ENCODE measurements at regions not wholly inside any gene's neighbourhood (a gene's known extent, or its start where the extent isn't known, plus 50 kb on each side); places are given as distances from the start of the nearest gene placed in this dataset.

GRCh38 chr18:66724664-66725356, 120.9 kb upstream of the CDH19 start:
- DNase-seq, result no peak

DNA sequence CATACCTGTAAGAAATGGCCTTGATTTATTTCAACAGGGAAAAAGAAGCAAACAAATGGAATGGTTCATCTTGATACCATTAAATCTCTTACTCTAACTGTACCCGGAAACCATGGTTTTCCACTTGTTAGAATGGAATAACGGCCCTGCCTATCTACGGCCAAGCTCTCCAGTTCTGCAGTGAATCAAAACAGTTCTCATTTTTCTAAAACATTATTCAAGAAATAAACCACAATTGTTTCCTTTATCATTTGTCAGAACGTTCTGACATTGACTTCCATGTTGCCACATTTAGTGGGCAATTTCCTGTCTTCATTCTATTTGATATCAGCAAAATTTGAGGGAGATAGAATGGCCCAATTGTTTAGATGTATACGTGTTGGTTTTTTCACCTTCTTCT, 118.8 kb upstream of the CDH19 start:
- DNase-seq, result no peak

DNA sequence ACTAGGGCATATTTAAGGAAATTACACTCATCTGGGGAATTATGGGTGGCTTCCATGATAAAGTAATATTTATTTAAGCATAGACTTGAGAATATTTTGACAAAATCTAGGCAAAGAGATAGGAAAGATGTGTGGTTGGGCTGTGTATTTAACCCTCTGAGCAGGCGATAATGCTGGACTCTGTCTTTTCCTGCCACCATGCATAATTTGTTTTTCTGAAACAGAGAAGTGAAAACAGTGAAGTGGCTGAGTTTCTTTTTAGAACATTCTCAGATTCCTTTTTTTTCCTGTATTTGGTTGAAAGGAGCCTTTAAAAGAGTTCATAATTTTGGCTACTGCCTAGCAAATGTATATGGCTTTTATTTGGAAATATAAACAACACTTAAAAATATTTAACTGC, 104.8 kb upstream of the CDH19 start:
- no peak for DNase-seq

DNA sequence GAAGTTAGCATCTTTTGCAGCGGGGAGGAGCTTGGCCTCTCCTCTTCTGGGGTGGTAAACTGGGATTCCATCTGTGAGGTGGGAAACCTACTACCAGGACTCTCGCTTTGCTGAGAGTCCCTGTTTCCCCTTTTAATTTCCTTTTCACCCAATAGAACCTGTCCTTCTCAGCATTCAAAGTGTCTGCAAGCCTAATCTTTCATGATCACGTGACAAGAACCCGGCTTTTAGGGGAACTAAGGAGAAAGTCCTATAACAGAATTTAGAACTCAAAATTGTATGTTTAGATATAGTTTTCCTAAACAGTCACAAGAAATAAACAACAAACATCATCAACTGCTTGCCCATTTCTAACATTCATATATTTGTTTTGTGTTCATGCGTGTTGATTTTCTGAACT, 103.6 kb upstream of the CDH19 start:
- no peak for DNase-seq

GRCh38 chr18:66695281-66695680, 91.4 kb upstream of the CDH19 start:
- DNase-seq, result no peak

DNA sequence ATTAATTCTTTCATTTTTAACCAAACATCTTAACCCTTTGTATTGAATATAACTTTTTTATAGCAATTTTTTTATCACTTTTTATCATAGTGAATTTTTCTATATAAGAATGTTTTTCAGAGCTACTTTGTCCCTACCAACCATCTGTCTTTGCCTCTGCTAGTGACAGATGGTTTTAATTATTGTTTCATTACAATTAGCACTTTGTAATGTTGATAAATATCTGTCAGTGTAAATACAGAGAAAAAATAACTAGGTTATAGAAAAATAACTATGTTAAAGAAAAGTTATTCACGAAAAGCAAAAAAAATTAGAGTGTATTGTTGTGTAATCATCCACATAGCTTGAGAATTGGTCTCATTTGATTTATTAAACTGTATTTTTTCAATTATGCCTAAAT, 91.0 kb upstream of the CDH19 start:
- DNase-seq, result no peak

GRCh38 chr18:66687635-66688034, 83.7 kb upstream of the CDH19 start:
- DNase-seq, result no peak

GRCh38 chr18:66682855-66683322, 79.0 kb upstream of the CDH19 start:
- no peak for DNase-seq

- no peak for DNase-seq
Measured at GRCh38 chr18:66676699-66677098, 72.8 kb upstream of the CDH19 start.

DNA sequence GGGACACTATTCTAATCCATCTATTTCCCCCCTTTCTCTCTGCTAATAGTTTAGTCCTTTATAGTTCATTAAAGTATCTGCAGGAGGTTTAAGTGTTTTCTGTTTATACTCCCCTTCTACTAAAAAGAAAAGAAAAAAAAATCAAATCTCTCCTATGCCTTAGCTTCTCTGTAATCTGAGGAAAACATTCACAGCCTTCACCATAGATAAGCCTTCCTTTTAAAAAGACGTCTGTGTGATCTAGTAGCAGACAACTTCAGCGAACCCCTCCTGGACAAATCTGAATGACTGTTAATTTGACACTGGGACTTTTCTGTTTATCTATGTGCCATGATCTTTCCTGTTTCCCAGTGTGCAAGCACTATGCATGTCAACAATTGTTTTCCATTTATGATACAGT, 70.4 kb upstream of the CDH19 start:
- DNase-seq, result no peak

DNA sequence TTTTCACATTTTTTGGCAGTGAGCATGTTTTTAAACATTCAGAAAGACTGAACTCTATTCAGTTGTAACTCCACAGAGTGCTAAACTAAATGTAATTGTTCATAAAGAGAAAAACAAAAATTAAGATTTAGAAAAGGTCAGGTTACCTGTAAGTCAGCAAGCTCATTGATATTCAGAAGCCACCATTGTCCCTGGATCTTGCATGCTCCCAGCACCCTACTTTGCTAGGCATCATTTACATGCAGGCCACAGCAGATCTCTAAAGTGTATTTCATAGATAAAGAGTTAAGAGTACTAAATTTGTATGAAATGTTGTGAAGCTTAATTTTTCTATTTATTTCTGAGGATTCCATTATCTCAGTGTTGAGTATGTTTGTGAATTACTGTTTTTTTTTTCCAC, 64.8 kb upstream of the CDH19 start:
- no peak for DNase-seq

GRCh38 chr18:66662632-66663031, 58.7 kb upstream of the CDH19 start:
- DNase-seq, result no peak

- DNase-seq, result no peak
Measured at GRCh38 chr18:66655407-66655806, 51.5 kb upstream of the CDH19 start.
